PC-3 (cell line): ENCODE measurements at regions not wholly inside any gene's neighbourhood (a gene's known extent, or its start where the extent isn't known, plus 50 kb on each side); places are given as distances from the start of the nearest gene placed in this dataset.
"Not testable (repeated sequence)": the region's sequence is repeated elsewhere in the genome, so short reads cannot be mapped to it uniquely, and the experiment has no call there.

Experiments
- ATAC-seq: fragments of 200-7000 bp; cut with Tn5 transposase; 2 replicates; pipeline ENCODE4 v1.9.1; 2020; ENCODE audit warnings: mild to moderate bottlenecking, moderate library complexity
- BruUV-seq: library from RNA; stranded (reverse); fragments of 400-500 nt; replicated peaks from 2 replicates; lab custom pipeline; 2021; lab: Mats Ljungman, UMichigan
- CTCF ChIA-PET: fragments of 300-600 bp; sonication (Branson Sonifier 250); formaldehyde crosslinking; loops from one replicate; lab custom pipeline; 2022; ENCODE audit warnings: antibody characterized with exemption; lab: Charles Lee
- POLR2A ChIA-PET: fragments of 300-600 bp; sonication (Branson Sonifier 250); formaldehyde crosslinking; loops from one replicate; lab custom pipeline; 2022; ENCODE audit warnings: antibody characterized with exemption; ENCODE audit not compliant: unreplicated experiment; lab: Charles Lee
- DNase-seq: peaks from one replicate; pipeline ENCODE4 v3.0.0-alpha.2; 2015
- H2AFZ ChIP-seq: fragments of 300-600 bp; sonication (generic); 2 replicates; pipeline ENCODE4 v1.6.0; 2016; ENCODE audit warnings: antibody characterized with exemption, low read length
- H3F3A ChIP-seq: fragments of 300-600 bp; sonication (generic); one replicate; pipeline ENCODE4 v1.6.0; 2017; ENCODE audit warnings: antibody characterized with exemption, low read length, control low read depth, mild to moderate bottlenecking; ENCODE audit not compliant: unreplicated experiment
- H3K27ac ChIP-seq: fragments of 300-600 bp; sonication (generic); 2 replicates; pipeline ENCODE4 v1.5.1; 2016; ENCODE audit warnings: mild to moderate bottlenecking, low read length
- H3K27me3 ChIP-seq: fragments of 300-600 bp; sonication (generic); 2 replicates; pipeline ENCODE4 v1.6.1; 2016; ENCODE audit warnings: low read length, mixed read lengths
- H3K36me3 ChIP-seq: fragments of 300-600 bp; sonication (generic); 2 replicates; pipeline ENCODE4 v1.6.1; 2016; ENCODE audit warnings: low read depth, mixed run types, low read length, mixed read lengths
- H3K4me1 ChIP-seq: fragments of 300-600 bp; sonication (generic); 2 replicates; pipeline ENCODE4 v1.5.1; 2016; ENCODE audit warnings: low read length; ENCODE audit not compliant: insufficient read depth
- H3K4me2 ChIP-seq: fragments of 300-600 bp; sonication (generic); 2 replicates; pipeline ENCODE4 v1.6.0; 2016; ENCODE audit warnings: low read length
- H3K4me3 ChIP-seq: fragments of 300-600 bp; sonication (generic); 2 replicates; pipeline ENCODE4 v1.5.1; 2016; ENCODE audit warnings: mild to moderate bottlenecking, low read length, mixed read lengths
- H3K79me2 ChIP-seq: fragments of 300-600 bp; sonication (generic); 2 replicates; pipeline ENCODE4 v1.6.1; 2017; ENCODE audit warnings: low read length, mixed read lengths
- H3K9ac ChIP-seq: fragments of 300-600 bp; sonication (generic); 2 replicates; pipeline ENCODE4 v1.6.0; 2016; ENCODE audit warnings: mild to moderate bottlenecking, low read length
- H3K9me2 ChIP-seq: fragments of 300-600 bp; sonication (generic); replicated peaks from 2 replicates; pipeline ENCODE4 v1.6.1; 2016; ENCODE audit warnings: mixed run types, low read length, mixed read lengths
- H3K9me3 ChIP-seq: fragments of 300-600 bp; sonication (generic); 2 replicates; pipeline ENCODE4 v1.6.1; 2016; ENCODE audit warnings: low read length, mixed read lengths
- H4K20me1 ChIP-seq: fragments of 300-600 bp; sonication (generic); 2 replicates; pipeline ENCODE4 v1.6.1; 2016; ENCODE audit warnings: low read length, mixed read lengths
- EZH2 ChIP-seq: fragments of 300-600 bp; sonication (generic); IDR thresholded peaks from one replicate; pipeline ENCODE4 v1.6.1; 2017; ENCODE audit warnings: antibody characterized with exemption, mild to moderate bottlenecking, low read length; ENCODE audit not compliant: unreplicated experiment
- EZH2phosphoT487 ChIP-seq: fragments of 300-600 bp; sonication (generic); IDR thresholded peaks from 2 replicates; pipeline ENCODE4 v1.6.1; 2018; ENCODE audit warnings: mild to moderate bottlenecking, antibody characterized with exemption, low read length, borderline replicate concordance
- intact Hi-C: fragments of 100-400 bp; cut with micrococcal nuclease; formaldehyde crosslinking; loops from 2 replicates; pipeline ENCODE4 v1.9.0; 2023
- TF ChIP-seq, protein P1 (sequence below): fragments of 300-600 bp; sonication (generic); conservative IDR thresholded peaks from 2 replicates; pipeline ENCODE4 v1.5.1; 2017; ENCODE audit warnings: antibody characterized with exemption, low read depth, mild to moderate bottlenecking, low read length

DNA sequence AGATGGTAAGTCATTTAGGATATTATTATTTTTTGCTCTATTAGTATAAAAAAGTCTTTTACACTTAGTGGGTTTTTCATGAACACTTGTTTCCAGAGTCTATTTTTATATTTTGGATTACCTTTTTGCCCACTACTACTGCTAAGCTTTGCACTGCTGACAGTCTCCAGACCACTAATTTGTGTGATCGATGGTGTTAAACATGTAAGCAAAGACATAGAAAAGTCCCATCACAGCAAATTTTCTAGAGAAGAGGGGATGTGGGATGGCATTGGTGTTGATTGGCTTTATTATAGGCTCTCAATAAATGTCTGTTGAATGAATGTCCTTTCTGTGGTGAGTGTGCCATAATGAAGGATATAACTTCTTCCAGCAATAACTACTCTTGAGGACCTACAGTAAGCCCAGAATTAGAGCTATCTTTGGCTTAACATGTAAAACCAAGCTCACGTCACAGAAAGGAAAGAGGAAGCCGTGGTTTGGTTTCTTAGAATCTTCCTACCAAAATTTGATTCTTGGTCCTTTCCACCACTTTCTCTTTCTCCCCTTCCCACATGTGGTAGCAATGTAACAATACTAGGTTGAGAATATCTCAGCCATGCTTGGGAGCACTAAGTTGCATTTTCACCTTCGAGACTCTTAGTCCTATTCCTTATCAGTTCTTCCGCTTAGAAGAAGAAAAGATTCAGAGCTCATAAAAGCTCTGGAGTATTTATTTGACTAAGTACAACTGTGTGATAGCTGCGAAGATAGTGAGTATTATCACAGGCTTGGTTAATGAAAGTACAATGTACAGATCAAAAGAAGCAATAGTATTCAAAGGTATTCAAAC is 90.6 kb upstream of the UMPS start:
- no peaks in the 10 kb centered on the region for H3K27me3 ChIP-seq
- intact Hi-C loops = no loop called here
- H3K4me3 ChIP-seq = no peak overlapping the region
- ChIA-PET CTCF (no interaction called here), POLR2A (interaction anchor here (0.6 kb wide), 1 partner anchor 42 kb away, joined by 3 read pairs; no protein-coding TSS in a partner anchor)
- no peaks in the 10 kb centered on the region for H3K4me1 ChIP-seq
- H3K9ac ChIP-seq = no peak overlapping the region
- ATAC-seq (no peak), DNase-seq (no peak)
- no peaks in the 10 kb centered on the region for H4K20me1 ChIP-seq
- TF ChIP-seq EZH2 (no peak), EZH2phosphoT487 (no peak)
- TF ChIP-seq, protein P1, sequence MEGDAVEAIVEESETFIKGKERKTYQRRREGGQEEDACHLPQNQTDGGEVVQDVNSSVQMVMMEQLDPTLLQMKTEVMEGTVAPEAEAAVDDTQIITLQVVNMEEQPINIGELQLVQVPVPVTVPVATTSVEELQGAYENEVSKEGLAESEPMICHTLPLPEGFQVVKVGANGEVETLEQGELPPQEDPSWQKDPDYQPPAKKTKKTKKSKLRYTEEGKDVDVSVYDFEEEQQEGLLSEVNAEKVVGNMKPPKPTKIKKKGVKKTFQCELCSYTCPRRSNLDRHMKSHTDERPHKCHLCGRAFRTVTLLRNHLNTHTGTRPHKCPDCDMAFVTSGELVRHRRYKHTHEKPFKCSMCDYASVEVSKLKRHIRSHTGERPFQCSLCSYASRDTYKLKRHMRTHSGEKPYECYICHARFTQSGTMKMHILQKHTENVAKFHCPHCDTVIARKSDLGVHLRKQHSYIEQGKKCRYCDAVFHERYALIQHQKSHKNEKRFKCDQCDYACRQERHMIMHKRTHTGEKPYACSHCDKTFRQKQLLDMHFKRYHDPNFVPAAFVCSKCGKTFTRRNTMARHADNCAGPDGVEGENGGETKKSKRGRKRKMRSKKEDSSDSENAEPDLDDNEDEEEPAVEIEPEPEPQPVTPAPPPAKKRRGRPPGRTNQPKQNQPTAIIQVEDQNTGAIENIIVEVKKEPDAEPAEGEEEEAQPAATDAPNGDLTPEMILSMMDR = no peak
- H3K4me2 ChIP-seq = no peak overlapping the region
- no TSS peak for BruUV-seq
- no peak overlapping the region for H3K27ac ChIP-seq
- H2AFZ ChIP-seq = no peak overlapping the region
- no peaks in the 10 kb centered on the region for H3F3A ChIP-seq
- H3K79me2 ChIP-seq = no peaks in the 10 kb centered on the region
- H3K36me3 ChIP-seq = no peaks in the 10 kb centered on the region
- no peaks in the 10 kb centered on the region for H3K9me2 ChIP-seq
- H3K9me3 ChIP-seq = no peaks in the 10 kb centered on the region

DNA sequence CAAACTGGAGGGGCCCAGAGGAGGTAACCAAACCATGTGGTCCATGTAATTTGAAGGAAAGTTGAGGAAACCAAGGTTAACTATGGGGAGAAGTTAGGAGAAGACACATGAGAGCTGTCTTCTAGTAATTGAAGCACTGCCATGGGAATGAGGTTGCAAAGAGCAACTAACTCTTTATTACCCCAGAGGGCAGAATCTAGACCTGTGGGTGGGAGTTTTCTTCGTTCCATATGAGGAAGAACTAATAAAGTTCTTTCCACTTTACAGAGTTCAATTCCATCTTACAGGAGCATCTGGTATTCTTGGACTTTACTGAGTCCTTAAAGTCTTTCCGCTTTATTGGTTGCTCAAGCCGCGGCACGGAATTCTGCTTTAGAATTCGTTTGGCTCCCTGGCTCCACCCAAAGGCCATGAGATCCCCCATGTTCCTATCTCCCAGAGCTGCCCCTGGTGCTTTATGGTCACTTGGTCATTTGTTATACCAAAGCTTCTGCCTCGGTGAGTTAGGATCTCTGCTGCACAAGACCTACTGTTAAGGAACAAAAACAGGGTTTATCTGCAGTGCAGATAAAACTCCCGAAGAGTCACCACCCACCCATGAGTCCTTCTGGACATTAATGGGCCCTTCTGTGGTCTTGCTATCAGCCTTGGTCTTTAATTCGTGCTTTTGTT is 89.5 kb upstream of the UMPS start:
- H3K27ac ChIP-seq = no peak overlapping the region
- no peaks in the 10 kb centered on the region for H3K9me3 ChIP-seq
- TF ChIP-seq EZH2 = no peak
- TF ChIP-seq, protein P1 = no peak
- no peak for TF ChIP-seq EZH2phosphoT487
- intact Hi-C loops = no loop called here
- no peaks in the 10 kb centered on the region for H4K20me1 ChIP-seq
- no peak overlapping the region for H3K4me2 ChIP-seq
- no peaks in the 10 kb centered on the region for H3K36me3 ChIP-seq
- CTCF ChIA-PET = no interaction called here
- no peak overlapping the region for H3K4me3 ChIP-seq
- ATAC-seq = no peak
- H3K9me2 ChIP-seq = no peaks in the 10 kb centered on the region
- H3K79me2 ChIP-seq = no peaks in the 10 kb centered on the region
- POLR2A ChIA-PET = no interaction called here
- no TSS peak for BruUV-seq
- no peak overlapping the region for H3K9ac ChIP-seq
- no peaks in the 10 kb centered on the region for H3K4me1 ChIP-seq
- no peaks in the 10 kb centered on the region for H3K27me3 ChIP-seq
- DNase-seq = no peak
- H3F3A ChIP-seq = no peaks in the 10 kb centered on the region
- H2AFZ ChIP-seq = no peak overlapping the region

DNA sequence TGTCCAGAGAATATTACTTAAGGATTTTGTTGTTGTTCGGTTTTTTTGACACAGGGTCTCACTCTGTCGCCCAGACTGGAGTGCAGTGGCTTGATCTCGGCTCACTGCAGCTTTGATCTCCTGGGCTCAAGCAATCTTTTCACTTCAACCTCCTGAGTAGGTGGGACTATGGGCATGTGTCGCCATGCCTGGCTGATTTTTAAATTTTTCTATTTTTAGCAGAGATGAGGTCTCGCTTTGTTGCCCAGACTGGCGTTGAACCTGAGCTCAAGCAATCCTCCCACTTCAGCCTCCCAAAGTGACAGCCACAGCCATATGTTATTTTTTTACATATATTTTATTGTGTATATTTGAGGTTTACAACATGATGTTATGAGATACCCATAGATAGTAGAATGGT is 86.8 kb upstream of the UMPS start:
- Histone ChIP-seq H3K9ac (no peak overlapping the region), H3K4me2 (no peak overlapping the region), H4K20me1 (no peaks in the 10 kb centered on the region), H3K9me2 (no peaks in the 10 kb centered on the region), H3K4me1 (no peaks in the 10 kb centered on the region), H3K27me3 (no peaks in the 10 kb centered on the region), H3K4me3 (no peak overlapping the region), H3F3A (no peaks in the 10 kb centered on the region), H2AFZ (no peak overlapping the region), H3K27ac (no peak overlapping the region), H3K36me3 (no peaks in the 10 kb centered on the region), H3K9me3 (no peaks in the 10 kb centered on the region), H3K79me2 (no peaks in the 10 kb centered on the region)
- DNase-seq (no peak), ATAC-seq (no peak)
- intact Hi-C loops = no loop called here
- ChIA-PET CTCF (interaction anchor here (0.6 kb wide), 1 partner anchor 79 kb away, joined by 4 read pairs; no protein-coding TSS in a partner anchor), POLR2A (no interaction called here)
- TF ChIP-seq EZH2phosphoT487 (no peak), EZH2 (no peak)
- TF ChIP-seq, protein P1 = no peak
- no TSS peak for BruUV-seq

DNA sequence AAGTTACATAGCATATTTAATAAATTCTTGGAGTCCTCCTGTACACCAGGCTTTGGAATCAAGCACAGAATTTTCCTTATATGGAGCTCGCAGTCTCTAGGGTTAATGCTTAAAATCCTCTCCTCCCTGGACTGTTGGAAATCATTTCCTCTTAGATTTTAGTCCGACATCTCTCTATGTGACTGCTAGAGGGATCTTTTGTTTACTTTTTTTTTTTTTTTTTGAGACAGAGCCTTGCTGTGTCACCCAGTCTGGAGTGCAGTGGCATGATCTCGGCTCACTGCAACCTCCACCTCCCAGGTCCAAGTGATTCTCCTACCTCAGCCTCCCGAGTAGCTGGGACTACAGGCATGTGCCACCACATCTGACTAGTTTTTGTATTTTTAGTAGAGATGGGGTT is 84.1 kb upstream of the UMPS start:
- H3K9me3 ChIP-seq, H3K4me2 ChIP-seq, H3K36me3 ChIP-seq, CTCF ChIA-PET, H3K27me3 ChIP-seq, BruUV-seq, H4K20me1 ChIP-seq, ATAC-seq, DNase-seq, H3K4me3 ChIP-seq, intact Hi-C loops, H3K79me2 ChIP-seq, H3K9ac ChIP-seq, H2AFZ ChIP-seq, H3K4me1 ChIP-seq, H3K27ac ChIP-seq, POLR2A ChIA-PET, H3K9me2 ChIP-seq, H3F3A ChIP-seq: not testable (repeated sequence)
